ENCODE measurements at regions not wholly inside any gene's neighbourhood (a gene's known extent, or its start where the extent isn't known, plus 50 kb on each side); places are given as distances from the start of the nearest gene placed in this dataset.

GRCh38 chr2:104673225-104673624 is 180.7 kb upstream of the POU3F3 start:
- no peak overlapping the region for H3K27ac Mint-ChIP-seq (ENCODE audit: low read depth, unreplicated experiment)

GRCh38 chr2:104678181-104678580 is 175.7 kb upstream of the POU3F3 start:
- no peak for TF ChIP-seq CTCF (IDR thresholded peaks at IDR 0.05; ENCODE audit: unreplicated experiment)
- DNase-seq (ENCODE audit: unreplicated experiment), result no peak
- H3K27ac Mint-ChIP-seq (ENCODE audit: low read depth, unreplicated experiment), result no peak overlapping the region
- peaks cover 67% of the 10 kb centered on the region for H3K27me3 Mint-ChIP-seq (ENCODE audit: insufficient read depth, unreplicated experiment)
- ChIA-PET CTCF (interaction anchor here (1.1 kb wide), 1 partner anchor 10 kb away, joined by 3 read pairs; no protein-coding TSS in a partner anchor), POLR2A (no interaction called here)
- intact Hi-C loops (cut with micrococcal nuclease), result no loop called here
- no peak overlapping the region for H3K4me3 Mint-ChIP-seq (ENCODE audit: unreplicated experiment)
- H3K4me1 Mint-ChIP-seq (ENCODE audit: insufficient read depth, unreplicated experiment), result no peaks in the 10 kb centered on the region
- H3K9me3 Mint-ChIP-seq (ENCODE audit: unreplicated experiment), result no peaks in the 10 kb centered on the region
- no peaks in the 10 kb centered on the region for H3K36me3 Mint-ChIP-seq (ENCODE audit: insufficient read depth, unreplicated experiment)
- no TSS peak for BruUV-seq (replicated peaks)

More at GRCh38 chr2:104673225-104673624, 180.7 kb upstream of the POU3F3 start:
- BruUV-seq (replicated peaks), result no TSS peak
- DNase-seq (ENCODE audit: unreplicated experiment), result no peak
- H3K36me3 Mint-ChIP-seq (ENCODE audit: insufficient read depth, unreplicated experiment), result no peaks in the 10 kb centered on the region
- no peak overlapping the region for H3K4me3 Mint-ChIP-seq (ENCODE audit: unreplicated experiment)
- CTCF ChIA-PET, result interaction anchor here (0.6 to 0.7 kb wide), 3 partner anchors 34 to 176 kb away, joined by 3 to 5 read pairs (median 3); no protein-coding TSS in a partner anchor
- POLR2A ChIA-PET, result interaction anchor here (0.6 kb wide), 2 partner anchors 417 to 1512 kb away, joined by 4 read pairs; no protein-coding TSS in a partner anchor
- TF ChIP-seq CTCF (IDR thresholded peaks at IDR 0.05; ENCODE audit: unreplicated experiment), result no peak
- H3K9me3 Mint-ChIP-seq (ENCODE audit: unreplicated experiment), result no peaks in the 10 kb centered on the region
- no peaks in the 10 kb centered on the region for H3K4me1 Mint-ChIP-seq (ENCODE audit: insufficient read depth, unreplicated experiment)
- intact Hi-C loops (cut with micrococcal nuclease), result no loop called here
- peaks cover 77% of the 10 kb centered on the region for H3K27me3 Mint-ChIP-seq (ENCODE audit: insufficient read depth, unreplicated experiment)

- ChIA-PET CTCF (interaction anchor here (0.6 kb wide), 1 partner anchor 383 kb away, joined by 3 read pairs; no protein-coding TSS in a partner anchor), POLR2A (no interaction called here)
- no peak overlapping the region for H3K4me3 Mint-ChIP-seq (ENCODE audit: unreplicated experiment)
- BruUV-seq (replicated peaks), result no TSS peak
- peak; percentile 39 for DNase-seq (ENCODE audit: unreplicated experiment)
- no peak overlapping the region for H3K27ac Mint-ChIP-seq (ENCODE audit: low read depth, unreplicated experiment)
- peaks cover 6% of the 10 kb centered on the region for H3K4me1 Mint-ChIP-seq (ENCODE audit: insufficient read depth, unreplicated experiment)
- H3K9me3 Mint-ChIP-seq (ENCODE audit: unreplicated experiment), result no peaks in the 10 kb centered on the region
- intact Hi-C loops (cut with micrococcal nuclease), result no loop called here
- H3K36me3 Mint-ChIP-seq (ENCODE audit: insufficient read depth, unreplicated experiment), result no peaks in the 10 kb centered on the region
- H3K27me3 Mint-ChIP-seq (ENCODE audit: insufficient read depth, unreplicated experiment), result peaks cover 22% of the 10 kb centered on the region
- TF ChIP-seq CTCF (IDR thresholded peaks at IDR 0.05; ENCODE audit: unreplicated experiment), result no peak
Measured at GRCh38 chr2:104685591-104685990, 168.3 kb upstream of the POU3F3 start.

GRCh38 chr2:104687147-104687546 is 166.8 kb upstream of the POU3F3 start:
- intact Hi-C loops (cut with micrococcal nuclease), result no loop called here
- ChIA-PET CTCF (interaction anchor here (0.6 to 0.7 kb wide), 2 partner anchors 191 to 451 kb away, joined by 3 read pairs; no protein-coding TSS in a partner anchor), POLR2A (no interaction called here)
- no peak for TF ChIP-seq CTCF (IDR thresholded peaks at IDR 0.05; ENCODE audit: unreplicated experiment)
- H3K27ac Mint-ChIP-seq (ENCODE audit: low read depth, unreplicated experiment), result no peak overlapping the region
- no peak for DNase-seq (ENCODE audit: unreplicated experiment)
- peaks cover 14% of the 10 kb centered on the region for H3K27me3 Mint-ChIP-seq (ENCODE audit: insufficient read depth, unreplicated experiment)
- no peaks in the 10 kb centered on the region for H3K36me3 Mint-ChIP-seq (ENCODE audit: insufficient read depth, unreplicated experiment)
- no peak overlapping the region for H3K4me3 Mint-ChIP-seq (ENCODE audit: unreplicated experiment)
- H3K4me1 Mint-ChIP-seq (ENCODE audit: insufficient read depth, unreplicated experiment), result peaks cover 7% of the 10 kb centered on the region
- no peaks in the 10 kb centered on the region for H3K9me3 Mint-ChIP-seq (ENCODE audit: unreplicated experiment)
- no TSS peak for BruUV-seq (replicated peaks)
